M059J (cell line): ENCODE measurements at regions not wholly inside any gene's neighbourhood (a gene's known extent, or its start where the extent isn't known, plus 50 kb on each side); places are given as distances from the start of the nearest gene placed in this dataset.
"Not testable (repeated sequence)": the region's sequence is repeated elsewhere in the genome, so short reads cannot be mapped to it uniquely, and the experiment has no call there.

Experiments used
- DNase-seq: peaks from one replicate; pipeline ENCODE4 v3.0.0-alpha.2; 2012; ENCODE audit warnings: low read depth

GRCh38 chr3:192968901-192969300 is 51.2 kb upstream of the MB21D2 start:
- DNase-seq, result peak; percentile 55

- no peak for DNase-seq
Measured at GRCh38 chr3:192980632-192981031, 63.0 kb upstream of the MB21D2 start.

GRCh38 chr3:192986379-192986778 is 68.7 kb upstream of the MB21D2 start:
- DNase-seq, result peak; percentile 37

GRCh38 chr3:192991356-192991755 is 73.7 kb upstream of the MB21D2 start:
- no peak for DNase-seq

- DNase-seq, result no peak
Measured at GRCh38 chr3:192992361-192992760, 74.7 kb upstream of the MB21D2 start.

GRCh38 chr3:192993411-192993810 is 75.8 kb upstream of the MB21D2 start:
- DNase-seq, result no peak

- DNase-seq, result peak; percentile 24
Measured at GRCh38 chr3:193001113-193001512, 83.5 kb upstream of the MB21D2 start.

- not testable (repeated sequence) for DNase-seq
Measured at GRCh38 chr3:193003624-193004023, 86.0 kb upstream of the MB21D2 start.

- no peak for DNase-seq
Measured at GRCh38 chr3:193008654-193009053, 91.0 kb upstream of the MB21D2 start.

GRCh38 chr3:193010191-193010590 is 92.5 kb upstream of the MB21D2 start:
- DNase-seq, result no peak

GRCh38 chr3:193011958-193012357 is 94.3 kb upstream of the MB21D2 start:
- no peak for DNase-seq

- DNase-seq, result no peak
Measured at GRCh38 chr3:193014902-193015301, 97.2 kb upstream of the MB21D2 start.

- DNase-seq, result peak; percentile 82
Measured at GRCh38 chr3:193016437-193016901, 98.8 kb upstream of the MB21D2 start.

GRCh38 chr3:193021506-193022010 is 103.9 kb upstream of the MB21D2 start:
- DNase-seq, result no peak

- DNase-seq, result no peak
Measured at GRCh38 chr3:193023218-193023617, 105.6 kb upstream of the MB21D2 start.

- DNase-seq, result no peak
Measured at GRCh38 chr3:193028258-193028657, 110.6 kb upstream of the MB21D2 start.

GRCh38 chr3:193029800-193030199 is 112.1 kb upstream of the MB21D2 start:
- peak; percentile 77 for DNase-seq

- DNase-seq, result peak; percentile 72
Measured at GRCh38 chr3:193030276-193030675, 112.6 kb upstream of the MB21D2 start.

GRCh38 chr3:193031911-193032310 is 114.3 kb upstream of the MB21D2 start:
- DNase-seq, result no peak

GRCh38 chr3:193033226-193033780 is 115.6 kb upstream of the MB21D2 start:
- no peak for DNase-seq

- not testable (repeated sequence) for DNase-seq
Measured at GRCh38 chr3:193037828-193038227, 120.2 kb upstream of the MB21D2 start.

- no peak for DNase-seq
Measured at GRCh38 chr3:193039058-193039457, 121.4 kb upstream of the MB21D2 start.

- peak; percentile 60 for DNase-seq
Measured at GRCh38 chr3:193040836-193041672, 123.4 kb upstream of the MB21D2 start.
